GM18520 (cell line): ENCODE measurements at regions not wholly inside any gene's neighbourhood (a gene's known extent, or its start where the extent isn't known, plus 50 kb on each side); places are given as distances from the start of the nearest gene placed in this dataset.

Source experiments
- ATAC-seq: cut with Tn5 transposase; IDR thresholded peaks from one replicate; pipeline ENCODE4 v1.9.1; 2021; ENCODE audit not compliant: unreplicated experiment

DNA sequence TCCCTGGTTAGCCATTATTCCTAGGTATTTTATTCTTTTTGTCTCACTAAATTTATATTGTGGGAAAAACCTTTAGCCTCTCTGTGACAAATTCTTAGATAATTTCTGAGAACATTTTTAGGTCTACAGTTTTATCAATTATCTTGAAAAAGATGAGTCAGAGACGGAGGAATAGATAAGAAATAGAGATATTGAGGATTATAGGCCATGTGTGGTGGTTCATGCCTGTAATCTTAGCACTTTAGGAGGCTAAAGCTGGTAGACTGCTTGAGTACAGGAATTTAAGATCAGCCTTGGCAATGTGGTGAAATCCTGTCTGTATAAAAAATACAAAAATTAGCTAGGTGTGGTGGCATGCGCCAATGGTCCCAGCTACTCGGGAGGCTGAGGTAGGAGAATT, 960.2 kb downstream of the SQOR start:
- ATAC-seq, result no peak

DNA sequence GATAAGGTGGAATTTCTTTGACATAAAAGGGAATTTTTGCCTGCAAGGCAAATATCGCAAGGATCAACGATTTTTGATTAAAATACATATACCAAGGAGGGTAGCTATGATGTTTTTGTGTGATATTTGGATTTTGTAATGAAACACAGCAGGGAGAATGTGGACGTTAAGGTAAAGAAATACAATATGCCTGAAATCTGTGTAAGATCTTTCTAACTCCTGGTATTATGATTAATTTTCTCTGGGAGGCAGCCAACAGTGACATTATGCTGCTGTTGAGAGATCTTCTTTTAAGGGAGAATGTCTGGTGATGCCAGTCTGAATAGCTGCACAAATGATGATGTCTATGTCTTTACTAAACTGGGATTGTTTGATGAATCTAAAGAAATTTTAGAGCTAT, 972.2 kb downstream of the SQOR start:
- no peak for ATAC-seq

DNA sequence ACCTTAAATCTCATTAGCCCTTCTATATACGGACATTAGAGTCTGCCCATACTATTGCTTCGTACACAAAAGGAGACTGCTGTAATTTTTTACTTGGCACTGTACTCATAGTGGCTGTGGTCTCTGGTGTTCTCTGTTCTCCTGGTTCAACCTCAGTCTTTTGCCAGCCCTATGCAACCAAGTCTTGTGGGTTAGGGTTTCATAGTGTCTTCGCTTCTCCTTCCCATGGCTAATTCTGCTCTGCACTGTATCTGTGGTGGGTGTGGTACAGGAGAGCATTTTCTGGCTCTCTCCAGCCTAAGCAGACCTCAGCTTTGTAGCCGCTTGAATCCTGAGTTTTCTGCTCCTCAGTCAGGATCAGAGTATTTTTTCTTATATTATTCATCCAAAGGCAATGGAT, 981.2 kb downstream of the SQOR start:
- no peak for ATAC-seq

DNA sequence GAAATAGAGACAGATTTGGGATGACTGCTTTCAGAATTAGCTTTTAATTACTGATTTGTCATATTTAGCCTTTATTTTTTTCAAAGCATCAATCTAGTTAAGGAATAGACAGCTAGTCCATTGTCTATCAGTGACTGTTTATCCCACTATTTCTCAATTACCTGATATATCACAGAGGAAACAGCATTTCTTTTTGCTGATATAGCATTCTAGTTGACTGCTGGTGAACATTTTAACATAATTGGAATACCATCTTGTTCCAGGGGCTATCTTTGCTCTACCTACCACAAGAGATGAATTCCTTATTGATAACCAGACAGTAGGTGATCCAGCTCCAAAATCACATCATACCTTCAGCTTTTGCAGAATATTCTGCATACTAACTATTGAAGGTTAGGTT, 982.7 kb downstream of the SQOR start:
- ATAC-seq, result no peak

DNA sequence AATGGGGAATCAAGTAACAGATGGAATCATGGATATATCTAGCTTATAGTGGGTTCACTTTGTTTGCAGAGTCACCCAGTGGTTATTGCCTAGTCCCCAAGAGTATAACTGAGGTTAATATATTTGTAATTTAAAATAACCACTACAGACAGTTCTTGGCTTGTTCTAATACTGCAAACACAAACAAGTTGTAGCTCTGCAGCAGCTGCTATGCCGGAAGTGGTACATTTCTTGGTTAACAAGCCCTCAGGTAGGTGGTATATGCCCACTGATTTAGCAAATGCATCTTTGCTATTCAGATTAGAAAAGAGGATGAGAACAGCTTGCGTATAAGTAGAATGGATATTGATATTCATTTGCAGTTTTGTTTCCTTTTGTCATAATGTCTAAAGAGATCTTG, 984.2 kb downstream of the SQOR start:
- no peak for ATAC-seq

DNA sequence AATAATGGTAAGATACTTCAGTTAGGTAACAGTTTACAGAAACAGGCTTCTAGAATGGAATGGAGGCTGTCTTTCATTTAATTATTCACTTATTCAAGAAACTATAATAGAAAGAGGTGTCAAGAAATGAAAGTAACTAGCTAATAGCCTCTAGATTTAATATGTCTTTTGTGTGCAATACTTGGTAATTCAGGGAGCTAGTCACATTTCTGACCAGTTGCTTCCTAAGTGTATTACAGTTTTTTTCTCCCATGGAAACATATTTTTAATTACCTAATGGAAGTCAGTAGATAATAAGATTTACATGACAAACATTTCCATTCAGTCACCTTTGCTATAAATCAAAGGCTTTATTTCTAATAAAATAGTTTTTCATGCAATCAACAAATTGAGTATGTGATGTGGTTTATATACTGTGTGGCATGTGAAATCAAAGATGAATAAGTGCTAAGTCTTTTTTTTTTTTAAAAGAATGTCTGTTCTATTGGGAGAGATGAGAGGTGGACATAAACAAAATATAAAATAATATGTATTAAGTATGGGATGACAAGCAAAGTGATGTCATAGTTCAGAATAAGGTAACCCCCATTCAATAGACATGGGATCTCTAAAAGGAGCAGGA, 985.7 kb downstream of the SQOR start:
- no peak for ATAC-seq

DNA sequence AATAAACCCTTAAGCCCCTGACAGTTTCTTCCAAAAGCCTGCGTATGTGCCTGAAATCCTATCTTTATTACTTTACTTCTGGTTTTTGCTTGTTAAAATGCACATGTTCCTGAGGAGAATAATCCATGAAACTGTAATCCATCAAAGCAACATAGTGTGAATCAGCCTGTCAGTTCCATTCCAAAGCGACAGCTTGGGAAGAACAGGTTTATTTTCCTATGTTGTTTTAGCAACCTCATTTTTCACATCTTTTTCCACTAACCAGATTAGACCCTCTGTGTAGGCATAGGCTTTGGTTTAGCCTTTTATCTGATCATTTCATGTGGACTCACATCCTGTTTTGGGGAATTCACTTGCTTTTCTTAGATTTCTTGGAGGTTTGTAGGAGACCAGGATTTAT, 988.0 kb downstream of the SQOR start:
- ATAC-seq, result no peak

DNA sequence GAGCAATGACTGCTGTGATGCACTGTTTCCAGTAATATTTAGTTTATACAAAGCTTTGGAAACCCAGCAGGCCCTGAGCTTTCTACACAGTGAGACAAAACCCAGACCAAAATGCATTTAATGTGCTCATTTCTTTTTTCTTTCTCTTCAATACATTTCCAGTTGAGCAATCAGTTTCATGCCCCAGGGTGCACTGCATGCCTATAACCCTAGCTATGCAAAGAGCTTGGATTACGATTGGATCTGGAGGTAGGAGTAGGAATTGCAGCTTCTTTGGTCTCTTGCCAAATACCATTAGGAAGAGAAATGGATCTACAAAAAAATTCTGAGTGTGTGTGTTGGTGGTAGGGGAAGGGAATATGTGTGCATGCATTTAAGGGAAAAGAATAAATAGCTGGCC, 1001.4 kb downstream of the SQOR start:
- ATAC-seq, result no peak

DNA sequence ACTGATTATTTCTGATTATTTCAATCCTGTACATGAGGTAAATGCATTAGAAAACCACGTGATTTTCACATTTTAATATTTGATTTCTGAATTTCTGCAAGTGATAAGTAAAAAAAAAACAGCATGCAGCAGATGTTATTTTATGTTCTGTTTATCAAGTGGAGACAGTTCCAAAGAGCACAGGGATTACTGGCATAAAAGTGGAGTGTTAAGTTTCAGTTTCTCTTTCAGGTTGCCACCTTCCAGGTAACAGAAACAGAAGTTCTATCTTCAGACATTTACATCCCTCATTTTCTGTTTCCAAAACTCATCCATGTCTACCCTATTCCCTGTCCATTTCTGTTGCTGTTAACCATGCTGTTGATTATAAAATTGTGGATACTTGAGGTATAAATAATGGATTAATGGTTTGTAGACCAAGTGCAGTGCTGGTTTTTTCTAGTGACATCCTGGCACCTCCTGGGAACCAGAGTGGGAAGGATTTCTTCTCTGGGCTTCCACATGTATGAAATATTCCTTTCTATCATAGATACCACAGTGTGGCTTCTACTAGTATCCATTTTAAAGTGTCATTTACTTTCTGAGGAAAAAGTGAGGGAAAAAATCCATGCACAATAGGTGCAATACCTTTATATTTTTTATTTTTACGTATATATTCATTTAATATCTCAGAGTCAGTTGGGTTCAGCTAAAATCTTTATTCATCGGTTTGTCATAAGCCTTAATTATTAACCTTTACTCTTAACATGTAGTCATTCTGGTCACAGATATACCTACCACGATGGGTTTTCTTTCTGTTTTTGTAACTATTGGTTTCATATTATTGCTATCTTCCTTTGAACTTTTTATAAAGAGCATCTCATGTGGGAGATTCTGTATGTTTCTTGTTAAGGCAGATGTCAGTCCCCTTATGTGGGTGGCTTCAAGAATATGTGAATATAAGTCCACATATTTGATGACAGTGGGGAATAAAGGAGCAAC, 1010.0 kb downstream of the SQOR start:
- no peak for ATAC-seq

DNA sequence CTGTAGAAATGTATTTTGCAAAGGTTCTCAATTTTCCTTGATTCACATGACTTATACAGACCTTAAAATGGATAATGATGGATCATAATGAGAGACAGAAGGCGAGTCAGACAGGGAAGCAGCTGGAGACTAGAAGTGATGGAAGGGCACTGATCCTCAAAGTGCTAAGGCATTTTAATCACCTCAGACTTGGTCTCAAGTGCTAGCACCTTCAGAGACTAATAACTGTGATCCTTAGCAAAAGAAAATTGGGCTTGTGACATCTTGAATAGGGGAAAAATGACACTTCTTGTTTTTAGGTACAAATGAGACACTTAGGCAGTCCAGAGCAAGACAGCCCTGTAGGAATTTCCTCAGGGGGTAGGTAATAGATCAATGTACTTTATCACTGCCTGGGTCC, 1011.7 kb downstream of the SQOR start:
- no peak for ATAC-seq

DNA sequence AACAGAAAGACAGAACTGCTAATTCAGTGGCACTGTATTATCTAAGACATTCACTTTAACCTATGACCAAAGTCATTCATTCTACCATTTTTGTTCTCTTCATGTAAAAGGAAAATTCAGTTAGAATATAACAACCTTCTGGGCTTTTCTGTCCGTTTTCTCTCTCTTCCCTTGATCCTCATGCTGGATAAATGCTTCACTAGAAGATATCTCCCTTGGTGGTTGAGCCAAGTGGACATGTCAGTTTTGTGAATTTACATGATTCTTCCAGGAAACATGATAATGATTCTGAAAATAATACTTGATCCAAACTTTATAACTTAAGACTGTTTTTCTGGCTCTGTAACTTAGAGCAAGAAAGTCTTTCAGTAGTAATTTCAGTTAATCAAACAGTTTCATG, 1012.2 kb downstream of the SQOR start:
- ATAC-seq, result no peak

DNA sequence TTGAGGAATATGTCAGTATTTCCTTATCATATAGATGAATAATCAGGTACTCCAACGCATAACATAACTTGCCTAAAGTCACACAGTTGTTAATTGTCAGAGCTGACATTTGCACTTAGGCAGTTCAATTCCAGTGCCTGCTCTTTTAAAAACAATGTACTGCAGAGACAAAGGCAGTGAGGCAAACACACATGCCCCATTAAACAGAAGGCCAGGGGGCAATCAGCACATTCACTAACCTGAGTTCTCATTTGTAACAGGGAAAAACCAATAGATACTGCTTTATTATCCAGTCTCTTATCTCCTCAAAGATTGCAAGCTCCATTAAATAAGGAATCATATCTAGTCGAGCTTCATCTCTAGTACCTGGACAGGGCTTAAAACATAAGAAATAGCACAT, 1017.4 kb downstream of the SQOR start:
- ATAC-seq, result no peak

DNA sequence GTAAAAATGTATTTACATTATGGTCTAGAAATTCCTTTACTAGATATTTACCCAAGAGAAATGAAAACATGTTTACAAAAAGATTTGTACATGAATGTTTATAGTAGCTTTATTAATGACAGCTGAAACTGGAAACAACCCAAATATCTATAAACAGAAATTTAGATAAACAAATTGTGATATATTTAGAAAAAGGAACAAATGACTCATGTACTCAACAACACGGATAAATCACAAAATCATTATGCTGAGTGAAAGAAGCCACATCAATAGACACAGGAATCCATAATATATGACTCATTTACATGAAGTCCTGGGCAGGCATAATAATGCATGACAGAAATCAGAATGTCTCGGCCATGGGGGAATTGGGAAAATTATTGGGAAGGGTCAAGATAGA, 1020.2 kb downstream of the SQOR start:
- no peak for ATAC-seq

DNA sequence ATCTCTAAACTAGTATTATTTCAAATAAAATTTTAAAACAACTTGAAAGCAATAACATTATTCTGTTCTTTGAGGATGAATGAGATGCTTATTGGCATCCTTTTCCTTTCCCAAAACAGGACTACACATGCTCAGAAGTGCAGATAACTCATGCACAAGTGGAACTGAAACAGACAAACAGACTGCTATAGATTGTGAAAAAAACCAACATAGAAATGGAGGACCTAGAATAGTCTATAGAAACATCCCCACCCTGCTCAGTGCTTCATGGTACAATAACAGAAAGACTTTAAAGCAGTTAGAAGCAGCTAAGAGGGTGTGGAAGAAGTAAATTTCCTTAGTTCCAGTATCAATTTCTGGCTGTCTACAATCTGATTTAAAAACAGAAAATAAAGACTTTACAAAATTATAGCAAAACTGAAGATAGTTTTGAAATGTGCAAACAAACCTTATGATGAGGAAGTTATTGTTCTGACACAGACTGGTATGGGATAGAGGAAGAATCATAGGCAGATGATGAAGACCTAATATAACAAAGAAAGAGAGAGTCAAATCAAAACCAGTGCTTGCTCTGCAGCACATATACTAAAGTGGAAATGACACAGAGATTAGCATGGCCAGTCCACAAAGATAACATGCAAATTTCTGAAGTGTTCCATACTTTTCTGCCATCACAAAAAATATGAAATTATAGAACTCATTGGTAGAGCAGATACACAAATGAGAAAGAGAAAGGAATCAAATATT, 1025.4 kb downstream of the SQOR start:
- ATAC-seq, result no peak

DNA sequence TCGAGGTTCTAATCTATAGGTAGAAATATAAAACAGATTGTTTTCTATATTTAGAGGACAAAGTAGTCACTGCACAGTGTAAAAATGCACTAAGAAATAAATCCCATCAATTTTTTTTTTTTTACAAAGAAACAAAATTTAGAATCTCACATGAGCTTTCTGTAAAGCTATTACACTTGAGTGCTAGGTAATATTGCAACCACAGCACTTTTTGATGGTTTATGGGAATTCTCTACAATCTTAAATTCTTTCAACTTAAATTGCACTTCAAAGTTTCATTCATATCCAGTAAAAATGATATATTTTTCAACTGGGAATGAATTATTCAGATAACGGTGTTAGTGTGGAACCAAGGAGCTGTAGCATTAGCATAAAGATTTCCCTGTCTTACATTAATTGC, 1035.4 kb downstream of the SQOR start:
- ATAC-seq, result no peak

DNA sequence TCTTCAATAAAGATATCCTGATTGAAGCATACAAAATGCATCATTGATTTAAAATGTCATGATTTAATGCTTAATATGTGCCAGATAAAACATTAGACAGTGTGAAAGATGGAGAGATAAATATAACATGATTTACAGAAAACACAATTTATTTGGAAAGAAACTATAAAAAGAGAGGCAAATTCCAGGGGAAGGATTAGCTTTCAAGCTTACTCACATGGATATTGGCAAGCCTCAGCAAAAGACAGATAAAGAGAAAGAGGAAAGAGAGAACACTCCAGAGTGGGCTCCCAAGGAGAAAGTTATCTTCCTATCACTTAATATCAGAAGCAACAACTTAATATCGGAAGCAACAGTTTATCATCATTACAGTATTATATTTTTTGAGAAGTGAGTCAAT, 1036.5 kb downstream of the SQOR start:
- ATAC-seq, result no peak

DNA sequence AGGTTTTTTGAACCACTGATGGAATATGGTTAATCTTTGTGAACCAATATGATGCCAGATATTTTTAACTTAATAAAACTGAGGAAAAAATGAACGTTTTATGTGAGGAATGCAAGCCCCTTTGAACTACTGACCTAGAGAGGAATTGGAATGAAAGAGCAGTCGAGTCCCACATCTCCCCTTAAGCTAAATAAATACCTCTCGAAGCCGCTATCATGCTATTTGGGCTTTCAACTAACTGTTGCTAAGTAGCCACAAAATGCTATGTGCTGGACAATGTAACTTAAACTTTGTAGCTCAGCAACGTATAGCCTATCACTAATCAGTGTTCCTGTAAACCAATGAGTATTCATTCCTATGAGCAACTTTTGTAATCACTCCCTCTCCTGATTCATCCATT, 1037.2 kb downstream of the SQOR start:
- ATAC-seq, result no peak

DNA sequence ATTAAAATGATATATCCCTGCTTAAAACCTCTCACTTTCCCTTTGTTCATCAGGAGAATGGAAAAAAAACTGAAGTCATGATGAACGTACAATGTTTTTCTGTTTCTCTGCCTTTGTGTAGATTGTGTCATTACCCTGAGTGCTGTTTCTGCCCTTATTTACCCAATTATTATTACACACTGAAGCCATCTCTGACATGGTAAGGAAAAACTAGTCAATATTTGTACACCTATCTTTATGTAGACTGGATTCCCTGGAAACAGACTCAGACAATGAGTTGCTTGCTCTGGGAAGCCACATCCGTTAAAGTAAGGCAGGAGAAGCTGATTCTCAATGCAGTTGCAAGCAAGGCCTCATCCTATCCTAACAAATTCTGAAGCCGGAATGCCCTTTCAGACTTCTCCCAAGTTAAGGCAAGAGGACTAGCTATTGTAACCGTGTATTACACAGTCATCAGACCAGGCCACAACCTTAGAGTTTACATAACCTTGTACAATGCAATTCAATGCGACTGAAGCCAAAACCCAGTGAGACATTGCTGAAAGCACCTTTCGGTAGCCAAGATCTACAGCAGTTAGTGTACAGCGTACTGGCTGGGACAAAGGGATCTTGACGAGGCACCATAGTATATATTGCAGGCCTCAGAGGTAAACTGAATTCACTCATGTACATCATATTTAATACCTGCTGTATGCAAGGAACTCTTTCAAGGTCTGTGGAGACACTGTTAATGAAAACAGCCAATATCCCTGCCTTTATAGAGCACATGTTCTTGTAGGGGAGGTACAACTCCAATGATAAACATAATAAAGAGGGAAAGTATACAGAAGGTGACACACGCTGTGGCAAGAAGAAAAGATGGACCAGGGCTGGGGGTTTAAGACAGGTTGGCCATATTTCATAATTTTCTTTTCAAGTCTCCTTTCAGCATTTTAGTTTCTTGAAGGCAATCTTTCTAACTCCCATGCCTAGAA, 1040.8 kb upstream of the SEMA6D start:
- no peak for ATAC-seq

DNA sequence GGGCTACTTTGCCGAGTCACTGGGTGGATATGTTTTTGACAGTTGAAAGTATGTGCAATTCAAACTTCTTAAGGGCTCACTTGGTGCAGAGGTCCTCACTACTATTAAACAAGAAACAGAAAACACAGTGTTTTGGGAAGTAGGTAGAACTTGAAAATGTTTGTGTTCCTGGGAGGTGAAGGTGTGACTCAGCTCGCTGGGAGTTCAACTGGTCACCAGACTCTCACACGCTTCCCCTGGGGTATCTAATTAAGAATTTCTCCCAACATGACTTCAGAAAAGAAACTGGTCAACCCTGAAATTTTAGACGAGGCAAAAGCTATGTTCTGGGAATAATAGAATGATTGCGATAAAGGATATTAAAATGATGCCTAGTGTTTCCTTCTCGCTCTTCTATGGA, 1039.8 kb upstream of the SEMA6D start:
- ATAC-seq, result no peak

DNA sequence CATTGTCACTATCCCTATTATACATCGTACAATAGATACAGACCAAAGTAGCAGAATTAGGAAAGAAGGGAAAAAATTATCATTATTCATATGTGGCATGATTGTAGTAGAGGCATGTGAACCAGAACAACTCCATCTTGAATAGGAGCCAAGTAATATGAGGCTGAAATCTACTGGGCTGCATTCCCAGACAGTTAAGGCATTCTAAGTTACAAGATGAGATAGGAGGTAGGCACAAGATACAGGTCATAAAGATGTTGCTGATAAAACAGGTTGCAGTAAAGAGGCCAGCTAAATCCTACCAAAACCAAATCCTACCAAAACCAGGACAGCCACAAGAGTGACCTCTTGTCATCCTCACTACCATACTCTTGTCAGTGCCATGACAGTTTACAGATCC, 1035.4 kb upstream of the SEMA6D start:
- no peak for ATAC-seq
